GM21723 (cell line): ENCODE measurements at regions not wholly inside any gene's neighbourhood (a gene's known extent, or its start where the extent isn't known, plus 50 kb on each side); places are given as distances from the start of the nearest gene placed in this dataset.

Experiments
- ATAC-seq: cut with Tn5 transposase; IDR thresholded peaks from one replicate; pipeline ENCODE4 v1.9.1; 2021; ENCODE audit warnings: mild to moderate bottlenecking, moderate library complexity; ENCODE audit not compliant: unreplicated experiment

- ATAC-seq, result no peak
These were observed 259.4 kb downstream of the GPD2 start for GRCh38 chr2:156695595-156695994.

- ATAC-seq, result no peak
These were observed 261.7 kb downstream of the GPD2 start for GRCh38 chr2:156697906-156698305.

GRCh38 chr2:156700681-156701080, 264.5 kb downstream of the GPD2 start:
- no peak for ATAC-seq

- no peak for ATAC-seq
These were observed 266.4 kb downstream of the GPD2 start for GRCh38 chr2:156702541-156702940.

GRCh38 chr2:156703642-156704041, 267.5 kb downstream of the GPD2 start:
- no peak for ATAC-seq

GRCh38 chr2:156704132-156704531, 268.0 kb downstream of the GPD2 start:
- ATAC-seq, result no peak

GRCh38 chr2:156704617-156705016, 268.4 kb downstream of the GPD2 start:
- no peak for ATAC-seq

GRCh38 chr2:156706576-156706975, 270.4 kb downstream of the GPD2 start:
- no peak for ATAC-seq

- ATAC-seq, result no peak
These were observed 271.9 kb downstream of the GPD2 start for GRCh38 chr2:156708051-156708450.

GRCh38 chr2:156709091-156709490, 272.9 kb downstream of the GPD2 start:
- no peak for ATAC-seq

GRCh38 chr2:156719036-156719435, 282.9 kb downstream of the GPD2 start:
- no peak for ATAC-seq

- ATAC-seq, result no peak
These were observed 291.7 kb downstream of the GPD2 start for GRCh38 chr2:156727867-156728266.

- no peak for ATAC-seq
These were observed 292.1 kb downstream of the GPD2 start for GRCh38 chr2:156728328-156728727.

- no peak for ATAC-seq
These were observed 295.3 kb downstream of the GPD2 start for GRCh38 chr2:156731506-156731905.

- no peak for ATAC-seq
These were observed 300.8 kb downstream of the GPD2 start for GRCh38 chr2:156736950-156737349.

GRCh38 chr2:156739301-156739700, 303.1 kb downstream of the GPD2 start:
- no peak for ATAC-seq

GRCh38 chr2:156745619-156746018, 309.4 kb downstream of the GPD2 start:
- no peak for ATAC-seq

- ATAC-seq, result no peak
These were observed 312.0 kb downstream of the GPD2 start for GRCh38 chr2:156748221-156748620.

- ATAC-seq, result no peak
These were observed 315.9 kb downstream of the GPD2 start for GRCh38 chr2:156752042-156752441.

- no peak for ATAC-seq
These were observed 317.6 kb downstream of the GPD2 start for GRCh38 chr2:156753766-156754165.

- ATAC-seq, result no peak
These were observed 320.3 kb downstream of the GPD2 start for GRCh38 chr2:156756516-156756915.

GRCh38 chr2:156763174-156763573, 327.0 kb downstream of the GPD2 start:
- no peak for ATAC-seq

- ATAC-seq, result no peak
These were observed 328.9 kb downstream of the GPD2 start for GRCh38 chr2:156765043-156765442.

- no peak for ATAC-seq
These were observed 329.3 kb downstream of the GPD2 start for GRCh38 chr2:156765450-156765849.
